GM12875 (cell line): ENCODE measurements at regions not wholly inside any gene's neighbourhood (a gene's known extent, or its start where the extent isn't known, plus 50 kb on each side); places are given as distances from the start of the nearest gene placed in this dataset.

Source experiments
- H3K4me3 ChIP-seq: one replicate; pipeline ENCODE4 v1.5.1; 2011; ENCODE audit warnings: low read depth, low read length, control low read depth
- TF ChIP-seq, protein P1 (sequence below): IDR thresholded peaks from 2 replicates; pipeline ENCODE4 v1.5.1; 2011; ENCODE audit warnings: low read depth, mild to moderate bottlenecking, control low read depth, inconsistent platforms, low read length, moderate library complexity, borderline replicate concordance; ENCODE audit not compliant: insufficient read depth

DNA sequence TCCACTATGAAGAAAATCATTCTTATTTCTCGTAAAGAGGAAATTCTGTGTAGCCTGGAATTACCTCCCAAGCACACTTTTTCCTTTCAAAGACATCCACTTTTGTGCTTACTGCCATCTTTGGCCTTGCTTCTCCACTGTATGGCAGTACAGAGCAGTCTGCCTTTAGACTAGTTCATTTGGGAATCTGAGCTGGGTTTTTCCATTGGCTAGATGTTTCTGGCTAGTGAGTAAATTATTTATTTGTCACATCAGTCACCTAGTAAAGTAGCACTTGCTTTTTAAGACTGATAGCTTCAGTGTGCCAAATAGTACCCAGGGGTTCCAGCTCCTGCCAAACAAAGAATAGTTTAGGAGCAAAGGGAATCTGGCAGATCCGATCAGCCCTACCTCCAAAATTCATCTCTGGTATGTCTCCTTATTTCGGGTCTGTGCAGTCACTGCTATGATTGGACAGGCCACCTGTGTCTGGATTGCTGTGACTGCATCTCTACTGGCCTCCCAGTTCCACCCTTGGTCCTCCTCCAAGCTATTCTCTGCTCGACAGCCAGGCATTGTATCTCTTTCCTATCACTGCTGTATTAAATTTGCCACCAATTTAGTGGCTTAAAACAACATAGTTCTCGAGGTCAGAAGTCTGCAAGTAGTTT lies 97.6 kb downstream of the NUDT12 start:
- no peak overlapping the region for H3K4me3 ChIP-seq
- TF ChIP-seq, protein P1, sequence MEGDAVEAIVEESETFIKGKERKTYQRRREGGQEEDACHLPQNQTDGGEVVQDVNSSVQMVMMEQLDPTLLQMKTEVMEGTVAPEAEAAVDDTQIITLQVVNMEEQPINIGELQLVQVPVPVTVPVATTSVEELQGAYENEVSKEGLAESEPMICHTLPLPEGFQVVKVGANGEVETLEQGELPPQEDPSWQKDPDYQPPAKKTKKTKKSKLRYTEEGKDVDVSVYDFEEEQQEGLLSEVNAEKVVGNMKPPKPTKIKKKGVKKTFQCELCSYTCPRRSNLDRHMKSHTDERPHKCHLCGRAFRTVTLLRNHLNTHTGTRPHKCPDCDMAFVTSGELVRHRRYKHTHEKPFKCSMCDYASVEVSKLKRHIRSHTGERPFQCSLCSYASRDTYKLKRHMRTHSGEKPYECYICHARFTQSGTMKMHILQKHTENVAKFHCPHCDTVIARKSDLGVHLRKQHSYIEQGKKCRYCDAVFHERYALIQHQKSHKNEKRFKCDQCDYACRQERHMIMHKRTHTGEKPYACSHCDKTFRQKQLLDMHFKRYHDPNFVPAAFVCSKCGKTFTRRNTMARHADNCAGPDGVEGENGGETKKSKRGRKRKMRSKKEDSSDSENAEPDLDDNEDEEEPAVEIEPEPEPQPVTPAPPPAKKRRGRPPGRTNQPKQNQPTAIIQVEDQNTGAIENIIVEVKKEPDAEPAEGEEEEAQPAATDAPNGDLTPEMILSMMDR, result no peak

DNA sequence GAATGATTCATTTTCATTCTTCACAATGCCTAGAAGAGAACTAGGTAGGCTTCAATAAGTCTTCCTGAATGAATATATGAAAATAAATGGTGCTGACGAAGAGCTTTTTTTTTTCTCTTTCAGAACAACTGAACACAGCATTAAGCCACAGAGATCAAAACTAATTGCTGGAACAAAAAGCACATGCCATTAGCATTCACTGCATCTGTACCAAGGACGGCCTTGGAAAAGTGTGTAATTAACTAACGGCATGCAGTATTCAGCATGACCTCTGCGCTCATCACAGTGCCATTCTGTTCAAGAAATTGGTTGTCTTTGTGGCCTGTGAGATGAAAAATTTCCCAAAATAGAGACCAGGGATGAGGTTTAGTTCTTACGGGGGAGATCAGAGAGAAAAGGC lies 99.3 kb downstream of the NUDT12 start:
- TF ChIP-seq, protein P1, result no peak

DNA sequence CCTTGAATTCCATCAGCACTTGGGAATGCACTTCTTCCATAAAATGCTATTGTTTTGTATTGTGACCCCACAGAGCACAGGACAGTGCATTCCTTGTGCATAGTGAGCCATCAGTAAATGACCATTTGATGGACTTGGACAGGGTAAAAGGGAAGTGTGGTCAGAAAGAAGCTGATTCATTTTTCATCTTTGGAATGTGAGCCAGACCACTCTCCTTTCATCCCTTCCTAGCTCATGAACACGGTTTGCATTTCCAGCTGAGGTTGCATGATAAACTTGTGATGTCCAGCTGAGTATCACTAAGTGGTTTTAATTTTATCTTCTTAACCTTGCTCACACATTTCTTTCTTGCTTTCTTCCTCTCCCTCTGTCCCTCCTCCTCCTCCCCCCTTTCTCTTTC lies 101.3 kb downstream of the NUDT12 start:
- TF ChIP-seq, protein P1, result no peak
- no peak overlapping the region for H3K4me3 ChIP-seq

More for the DNA sequence above, 99.3 kb downstream of the NUDT12 start:
- no peak overlapping the region for H3K4me3 ChIP-seq

DNA sequence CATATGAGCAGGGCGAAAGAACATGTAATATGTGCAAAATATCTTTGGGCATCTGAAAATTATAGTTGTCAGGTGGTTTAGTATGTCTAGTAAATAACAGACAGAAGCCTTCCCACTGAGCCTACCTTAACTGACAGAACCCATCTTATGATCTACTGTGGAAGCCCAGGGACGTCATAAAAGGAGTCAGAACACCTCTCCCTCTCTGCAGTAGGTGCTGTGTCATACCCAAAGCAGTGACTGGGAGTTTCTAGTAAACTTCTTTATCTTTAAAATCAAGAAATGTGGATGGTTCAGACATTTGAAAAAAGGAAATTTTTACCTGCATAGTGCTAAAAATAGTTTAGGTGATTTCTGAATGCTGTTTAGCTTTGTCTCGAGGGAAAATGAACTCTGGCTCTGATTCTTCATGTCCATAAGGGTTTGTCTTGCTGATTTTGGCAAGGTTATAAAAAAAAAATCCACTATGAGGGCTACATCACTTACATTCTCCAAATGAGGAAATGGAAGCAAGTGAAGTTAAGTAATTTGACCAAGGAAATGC lies 104.0 kb downstream of the NUDT12 start:
- no peak overlapping the region for H3K4me3 ChIP-seq
- TF ChIP-seq, protein P1, result no peak

DNA sequence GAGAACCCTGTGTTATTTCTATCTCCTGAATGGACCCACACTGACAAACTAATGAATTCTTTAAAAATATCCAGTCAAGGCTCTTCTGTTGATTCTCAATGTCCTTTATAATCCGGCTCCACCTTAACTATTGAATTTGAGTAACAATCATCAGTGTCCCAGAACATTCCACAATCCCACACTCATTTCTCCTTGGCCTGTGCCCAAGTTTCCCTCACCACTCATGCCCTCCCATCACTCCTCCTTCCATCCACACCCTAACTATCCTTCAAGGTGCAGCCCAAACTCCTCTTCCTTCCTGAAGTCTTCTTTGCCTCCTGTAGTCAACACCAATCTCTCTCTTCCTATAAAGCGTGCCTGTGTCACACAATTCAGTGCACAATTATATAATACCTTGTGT lies 106.1 kb downstream of the NUDT12 start:
- TF ChIP-seq, protein P1, result no peak
- H3K4me3 ChIP-seq, result no peak overlapping the region

DNA sequence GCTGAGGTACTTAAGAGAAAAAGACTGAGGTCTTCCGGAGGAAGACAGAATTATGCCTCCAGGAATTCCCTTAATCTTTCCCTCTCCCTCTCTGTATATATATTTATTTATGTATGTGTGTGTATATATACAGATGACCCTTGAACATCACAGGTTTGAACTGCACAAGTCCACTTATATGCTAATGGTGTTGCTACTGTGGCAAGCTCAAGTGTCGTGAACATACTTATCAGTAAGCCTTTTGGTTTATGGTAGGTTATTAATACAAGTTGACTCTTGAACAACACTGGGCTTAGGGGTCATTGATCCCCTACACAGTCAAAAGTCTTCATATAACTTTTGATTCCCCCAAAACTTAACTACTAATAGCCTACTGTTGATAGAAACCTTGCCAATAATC lies 106.8 kb downstream of the NUDT12 start:
- TF ChIP-seq, protein P1, result no peak
- no peak overlapping the region for H3K4me3 ChIP-seq

DNA sequence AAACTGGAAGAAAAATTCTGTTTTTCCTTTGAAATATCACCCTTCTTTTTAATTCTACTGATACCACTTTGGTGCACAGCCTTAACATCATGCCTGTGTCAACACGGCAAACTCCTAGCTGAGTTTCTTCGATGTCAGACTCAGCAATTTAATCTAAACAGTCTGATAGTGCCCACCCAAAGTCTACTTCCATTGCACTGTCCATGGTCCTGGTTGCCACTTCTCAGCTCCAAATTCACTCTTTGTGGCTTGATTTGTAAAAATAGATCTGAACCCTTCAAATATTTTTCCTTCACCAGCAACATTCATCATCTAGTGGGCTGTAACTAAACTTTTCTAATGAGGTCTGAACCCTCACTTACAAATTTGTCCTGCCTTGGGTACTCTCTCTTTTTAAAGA lies 107.8 kb downstream of the NUDT12 start:
- no peak overlapping the region for H3K4me3 ChIP-seq
- TF ChIP-seq, protein P1, result no peak
